ENCODE measurements at regions not wholly inside any gene's neighbourhood (a gene's known extent, or its start where the extent isn't known, plus 50 kb on each side); places are given as distances from the start of the nearest gene placed in this dataset.

- no peak for FAIRE-seq
- DNase-seq (ENCODE audit: insufficient read length, low spot score), result no peak
- TF ChIP-seq CTCF (IDR thresholded peaks at IDR 0.05; ENCODE audit: insufficient read depth, missing control alignments), result no peak
Measured at GRCh38 chr21:39051588-39051949, 131.7 kb downstream of the PSMG1 start.

DNA sequence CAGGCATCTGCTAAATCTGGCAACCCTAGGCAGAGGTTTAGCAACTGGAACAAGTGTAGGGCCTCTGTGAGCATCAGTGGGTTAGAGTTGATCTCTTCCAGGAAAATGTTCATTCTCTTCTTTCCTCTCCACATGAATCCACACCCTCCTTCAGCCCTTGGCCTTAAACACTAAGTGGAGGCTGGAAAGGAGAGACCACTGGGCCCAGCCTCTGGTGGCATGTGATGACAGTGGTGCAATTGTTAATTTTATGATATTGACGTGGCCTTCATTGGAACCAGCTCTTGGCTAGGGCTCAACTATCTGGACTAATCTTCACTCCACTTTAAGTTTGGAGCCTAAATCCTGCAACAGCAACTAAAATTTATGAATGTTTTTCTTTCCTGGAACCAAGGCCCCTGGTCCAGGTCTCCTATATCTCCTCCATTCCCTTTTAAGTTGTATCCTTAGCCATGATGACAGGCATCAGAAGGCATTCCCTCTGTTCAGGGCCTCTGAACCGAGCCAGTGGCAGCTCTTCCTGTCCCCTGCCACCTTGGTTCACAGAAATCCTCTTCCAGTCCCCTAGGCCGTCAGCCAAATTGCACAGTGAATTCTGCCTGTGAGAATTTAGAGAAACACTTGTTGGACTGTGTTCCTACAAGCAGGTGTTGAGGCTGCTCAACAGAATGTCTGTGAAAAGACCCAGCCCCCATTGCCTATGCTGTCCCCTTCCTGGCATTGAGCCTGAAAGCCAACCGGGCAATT is 132.2 kb downstream of the PSMG1 start:
- TF ChIP-seq CTCF (IDR thresholded peaks at IDR 0.05; ENCODE audit: insufficient read depth, missing control alignments), result no peak
- DNase-seq (ENCODE audit: insufficient read length, low spot score) (no peak), FAIRE-seq (no peak)

DNA sequence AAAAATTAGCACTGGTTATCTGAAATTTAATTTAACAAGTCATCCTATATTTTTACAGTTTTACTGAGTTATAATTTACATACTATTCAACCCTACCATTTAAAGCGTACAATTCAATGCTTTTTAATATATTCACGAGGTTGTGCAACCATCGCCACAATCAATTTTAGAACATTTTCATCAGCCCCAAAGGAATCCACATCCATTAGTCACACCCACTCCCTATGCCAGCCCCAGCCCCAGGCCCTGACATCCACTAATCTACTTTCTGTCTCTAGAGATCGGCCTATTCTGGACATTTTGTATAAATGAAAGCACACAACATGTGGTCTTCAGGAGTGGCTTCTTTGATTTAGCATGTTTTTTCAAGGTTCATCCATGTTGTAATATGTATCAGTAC is 134.7 kb downstream of the PSMG1 start:
- DNase-seq (ENCODE audit: insufficient read length, low spot score) (no peak), FAIRE-seq (no peak)
- no peak for TF ChIP-seq CTCF (IDR thresholded peaks at IDR 0.05; ENCODE audit: insufficient read depth, missing control alignments)

GRCh38 chr21:39048064-39048463 is 135.2 kb downstream of the PSMG1 start:
- no peak for DNase-seq (ENCODE audit: insufficient read length, low spot score)
- no peak for TF ChIP-seq CTCF (IDR thresholded peaks at IDR 0.05; ENCODE audit: insufficient read depth, missing control alignments)
- FAIRE-seq, result no peak

GRCh38 chr21:39047046-39047445 is 136.2 kb downstream of the PSMG1 start:
- no peak for TF ChIP-seq CTCF (IDR thresholded peaks at IDR 0.05; ENCODE audit: insufficient read depth, missing control alignments)
- DNase-seq (ENCODE audit: insufficient read length, low spot score) (no peak), FAIRE-seq (no peak)

DNA sequence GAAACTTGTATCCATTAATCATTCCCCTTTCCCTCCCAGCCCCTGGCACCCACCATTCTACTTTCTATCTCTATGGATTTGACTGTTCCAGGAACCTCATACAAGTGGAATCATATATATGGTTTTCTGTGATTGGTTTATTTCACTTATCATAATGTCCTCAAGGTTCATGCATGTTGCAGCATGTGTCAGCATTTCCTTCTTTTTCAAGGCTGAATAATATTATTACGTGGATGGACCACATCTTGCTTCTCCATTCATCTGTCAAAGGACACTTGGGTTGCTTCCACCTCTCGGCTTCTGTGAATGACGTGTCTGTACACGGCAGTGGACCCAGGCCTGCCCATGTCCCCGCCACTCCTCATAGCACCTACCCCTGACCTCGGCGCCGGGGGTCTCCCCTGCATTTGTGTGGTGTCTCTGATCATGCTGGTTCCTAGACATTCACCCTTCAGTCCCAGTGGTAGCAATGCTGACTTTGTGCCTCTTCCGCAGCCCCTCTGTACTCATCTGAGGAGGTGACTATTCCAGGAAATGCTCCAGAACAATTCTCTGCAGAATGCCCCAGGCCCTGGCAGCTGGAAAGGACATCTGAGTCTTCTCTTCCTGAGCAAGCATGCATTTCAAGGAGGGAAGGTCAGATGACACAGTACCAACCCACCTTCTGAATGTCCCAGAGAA is 136.9 kb downstream of the PSMG1 start:
- DNase-seq (ENCODE audit: insufficient read length, low spot score), result no peak
- FAIRE-seq, result no peak
- no peak for TF ChIP-seq CTCF (IDR thresholded peaks at IDR 0.05; ENCODE audit: insufficient read depth, missing control alignments)

DNA sequence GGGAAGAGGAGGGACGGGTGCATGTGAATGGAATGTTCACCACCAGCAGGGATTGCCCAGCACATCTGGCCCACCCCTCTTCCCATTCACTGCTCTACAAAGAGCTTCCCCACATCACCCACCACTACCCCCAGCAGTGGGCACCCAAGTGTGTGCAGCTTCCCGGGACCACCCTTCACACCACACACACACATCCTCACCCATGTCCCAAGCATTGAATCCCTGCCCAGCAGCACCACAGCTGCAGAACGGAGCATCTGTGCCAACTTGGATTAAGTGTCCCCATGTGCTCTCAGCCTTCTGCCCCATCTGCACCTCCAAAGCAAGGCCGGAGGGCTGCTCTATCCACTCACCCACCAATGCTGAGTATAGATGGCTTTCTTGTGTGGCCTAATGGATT is 141.4 kb downstream of the PSMG1 start:
- no peak for TF ChIP-seq CTCF (IDR thresholded peaks at IDR 0.05; ENCODE audit: insufficient read depth, missing control alignments)
- no peak for FAIRE-seq
- DNase-seq (ENCODE audit: insufficient read length, low spot score), result no peak
